SU-DHL-6 (cell line): ENCODE measurements at regions not wholly inside any gene's neighbourhood (a gene's known extent, or its start where the extent isn't known, plus 50 kb on each side); places are given as distances from the start of the nearest gene placed in this dataset.

ENCODE experiments used
- CTCF ChIP-seq: fragments of 200-600 bp; sonication (generic); IDR thresholded peaks from one replicate; pipeline ENCODE4 v1.5.1; 2017; ENCODE audit warnings: antibody characterized with exemption, mild to moderate bottlenecking, low read length, moderate library complexity; ENCODE audit not compliant: insufficient read depth, poor library complexity, severe bottlenecking
- EZH2phosphoT487 ChIP-seq: fragments of 200-600 bp; sonication (generic), shearing (Covaris generic); conservative IDR thresholded peaks from 2 replicates; pipeline ENCODE4 v1.6.1; 2018; ENCODE audit warnings: mild to moderate bottlenecking, antibody characterized with exemption, low read length, moderate library complexity, mixed read lengths

- no peak for TF ChIP-seq EZH2phosphoT487
- TF ChIP-seq CTCF: no peak
These were observed 256.8 kb downstream of the TOMM20 start for GRCh38 chr1:234871710-234872271.
